SK-N-SH (cell line): ENCODE measurements at regions not wholly inside any gene's neighbourhood (a gene's known extent, or its start where the extent isn't known, plus 50 kb on each side); places are given as distances from the start of the nearest gene placed in this dataset.

Experiments
- CTCF ChIA-PET: fragments of 300-600, 350-600 bp; formaldehyde crosslinking; extraction: SDS; loops from one replicate; lab custom pipeline; 2021; lab: Yijun Ruan, JAX
- POLR2A ChIA-PET: fragments of 350-600 bp; sonication (Branson Sonifier 250); formaldehyde crosslinking; extraction: SDS; loops from one replicate; lab custom pipeline; 2020; ENCODE audit warnings: antibody characterized with exemption, inconsistent platforms; lab: Yijun Ruan, JAX
- DNase-seq: peaks from one replicate; pipeline ENCODE4 v3.0.0; 2012
- H2AFZ ChIP-seq: fragments of 200-600 bp; sonication (generic); 2 replicates; pipeline ENCODE4 v1.8.1; 2016; ENCODE audit warnings: antibody characterized with exemption, mild to moderate bottlenecking, low read depth
- H3F3A ChIP-seq: fragments of 200-600 bp; sonication (generic); replicated peaks from 2 replicates; pipeline ENCODE3; 2016; ENCODE audit warnings: antibody characterized with exemption, mild to moderate bottlenecking; ENCODE audit not compliant: insufficient read depth
- H3K27ac ChIP-seq, 2 experiments: fragments of 200-500 bp in 1 of 2; fragments of 200-600 bp in 1 of 2; sonication (Bioruptor generic) in 1 of 2; sonication (generic), shearing (Covaris generic) in 1 of 2; 2 replicates each; pipeline versions ENCODE4 v1.5.1 to v1.6.1; 2014 to 2016; ENCODE audit warnings: low read depth in 2 of 2, inconsistent platforms in 1 of 2, low read length in 1 of 2, mild to moderate bottlenecking in 1 of 2, mixed read lengths in 1 of 2
- H3K27me3 ChIP-seq: fragments of 200-600 bp; sonication (generic), shearing (Covaris generic); 2 replicates; pipeline ENCODE4 v1.6.1; 2016; ENCODE audit warnings: mixed run types; ENCODE audit not compliant: insufficient read depth
- H3K36me3 ChIP-seq, 2 experiments: fragments of 200-500 bp in 1 of 2; fragments of 200-600 bp in 1 of 2; sonication (Bioruptor generic) in 1 of 2; sonication (generic) in 1 of 2; replicated peaks in 1 of 2; 2 replicates each; pipeline versions ENCODE3 to v1.5.1; 2014 to 2016; ENCODE audit warnings: low read length in 1 of 2, mild to moderate bottlenecking in 1 of 2; ENCODE audit not compliant: insufficient read depth in 2 of 2, control insufficient read depth in 1 of 2
- H3K4me1 ChIP-seq, 2 experiments: fragments of 200-500 bp in 1 of 2; fragments of 200-600 bp in 1 of 2; sonication (Bioruptor generic) in 1 of 2; sonication (generic), shearing (Covaris generic) in 1 of 2; 2 replicates each; pipeline versions ENCODE4 v1.5.1 to v1.6.1; 2014 to 2016; ENCODE audit warnings: low read depth in 1 of 2, low read length in 1 of 2, mixed run types in 1 of 2; ENCODE audit not compliant: insufficient read depth in 2 of 2, control insufficient read depth in 1 of 2
- H3K4me2 ChIP-seq: fragments of 200-600 bp; sonication (generic), shearing (Covaris generic); 2 replicates; pipeline ENCODE4 v1.6.1; 2017; ENCODE audit warnings: mixed run types
- H3K4me3 ChIP-seq, 2 experiments: fragments of 200-500 bp in 1 of 2; fragments of 200-600 bp in 1 of 2; sonication (Bioruptor generic) in 1 of 2; sonication (generic), shearing (Covaris generic) in 1 of 2; 2 replicates each; pipeline versions ENCODE4 v1.5.1 to v1.8.1; 2014 to 2016; ENCODE audit warnings: low read depth in 2 of 2, inconsistent platforms in 1 of 2, low read length in 1 of 2, mild to moderate bottlenecking in 1 of 2, mixed read lengths in 1 of 2, moderate library complexity in 1 of 2
- H3K79me2 ChIP-seq: fragments of 200-600 bp; sonication (generic); 2 replicates; pipeline ENCODE4 v1.8.1; 2017; ENCODE audit warnings: mild to moderate bottlenecking; ENCODE audit not compliant: insufficient read depth
- H3K9ac ChIP-seq: fragments of 200-600 bp; sonication (generic); 2 replicates; pipeline ENCODE4 v1.6.1; 2017; ENCODE audit warnings: mixed run types
- H3K9me2 ChIP-seq: fragments of 200-600 bp; sonication (generic); 2 replicates; pipeline ENCODE4 v1.6.1; 2017; ENCODE audit warnings: mixed run types
- H3K9me3 ChIP-seq: fragments of 200-600 bp; sonication (generic); 2 replicates; pipeline ENCODE4 v1.6.1; 2017; ENCODE audit warnings: mixed run types, mild to moderate bottlenecking, moderate library complexity
- H4K20me1 ChIP-seq: fragments of 200-600 bp; sonication (generic); 2 replicates; pipeline ENCODE4 v1.6.1; 2017; ENCODE audit warnings: mild to moderate bottlenecking, mixed run types; ENCODE audit not compliant: insufficient read depth
- CHD2 ChIP-seq: fragments of 150-350 bp; IDR thresholded peaks from 2 replicates; pipeline ENCODE4 v1.6.1; 2018; ENCODE audit warnings: low read length; ENCODE audit not compliant: partially characterized antibody
- ELF1 ChIP-seq: IDR thresholded peaks from 2 replicates; pipeline ENCODE4 v1.4.0; 2012
- EP300 ChIP-seq, 2 experiments: IDR thresholded peaks; 2 replicates each; pipeline versions ENCODE4 v1.4.0 to v1.6.1; 2012; ENCODE audit warnings: borderline replicate concordance in 1 of 2, low read depth in 1 of 2, low read length in 1 of 2
- EZH2phosphoT487 ChIP-seq: fragments of 200-600 bp; sonication (generic); IDR thresholded peaks from 2 replicates; pipeline ENCODE4 v1.6.1; 2017; ENCODE audit warnings: low read depth, mixed run types, mild to moderate bottlenecking, antibody characterized with exemption, moderate library complexity, borderline replicate concordance
- FOXM1 ChIP-seq: IDR thresholded peaks from 2 replicates; pipeline ENCODE4 v1.4.0; 2012; ENCODE audit warnings: low read depth, mild to moderate bottlenecking
- GABPA ChIP-seq: IDR thresholded peaks from 2 replicates; pipeline ENCODE4 v1.4.0; 2012; ENCODE audit warnings: low read depth, mild to moderate bottlenecking
- MAX ChIP-seq: IDR thresholded peaks from 2 replicates; pipeline ENCODE4 v1.4.0; 2012; ENCODE audit warnings: low read depth
- MXI1 ChIP-seq: IDR thresholded peaks from 2 replicates; pipeline ENCODE4 v1.6.1; 2012; ENCODE audit warnings: mild to moderate bottlenecking, low read depth, low read length, improper control_type of control experiment
- NRF1 ChIP-seq: IDR thresholded peaks from 2 replicates; pipeline ENCODE4 v1.6.1; 2012; ENCODE audit warnings: low read depth, mild to moderate bottlenecking, low read length
- POLR2AphosphoS5 ChIP-seq: IDR thresholded peaks from 2 replicates; pipeline ENCODE4 v1.6.1; 2012; ENCODE audit warnings: low read depth, low read length
- RFX5 ChIP-seq: IDR thresholded peaks from 2 replicates; pipeline ENCODE4 v1.6.1; 2012; ENCODE audit warnings: mild to moderate bottlenecking, improper control_type of control experiment, low read length
- SIN3A ChIP-seq: IDR thresholded peaks from 2 replicates; pipeline ENCODE4 v1.6.1; 2012; ENCODE audit warnings: low read depth, mild to moderate bottlenecking, low read length, moderate library complexity, borderline replicate concordance
- SMC3 ChIP-seq: IDR thresholded peaks from 2 replicates; pipeline ENCODE4 v1.6.1; 2012; ENCODE audit warnings: low read depth, low read length, improper control_type of control experiment
- TAF1 ChIP-seq: IDR thresholded peaks from 2 replicates; pipeline ENCODE4 v1.6.1; 2012; ENCODE audit warnings: low read depth, mild to moderate bottlenecking, low read length, moderate library complexity, borderline replicate concordance
- ZBTB33 ChIP-seq: IDR thresholded peaks from 2 replicates; pipeline ENCODE4 v1.4.0; 2012; ENCODE audit warnings: low read depth, borderline replicate concordance
- WGBS: methylation state at CpG from one replicate; pipeline ENCODE4 v1.1.6; 2017; ENCODE audit warnings: low lambda C conversion rate; 5-methylcytosine and 5-hydroxymethylcytosine counted together
- TF ChIP-seq, protein P1 (sequence below): fragments of 150-350 bp; IDR thresholded peaks from 2 replicates; pipeline ENCODE4 v1.6.1; 2016; ENCODE audit warnings: mild to moderate bottlenecking, low read depth, low read length
- TF ChIP-seq, protein P2 (sequence below): fragments of 200-600 bp; sonication (generic); IDR thresholded peaks from 2 replicates; pipeline ENCODE4 v1.6.1; 2017; ENCODE audit warnings: antibody characterized with exemption, mild to moderate bottlenecking, moderate library complexity

DNA sequence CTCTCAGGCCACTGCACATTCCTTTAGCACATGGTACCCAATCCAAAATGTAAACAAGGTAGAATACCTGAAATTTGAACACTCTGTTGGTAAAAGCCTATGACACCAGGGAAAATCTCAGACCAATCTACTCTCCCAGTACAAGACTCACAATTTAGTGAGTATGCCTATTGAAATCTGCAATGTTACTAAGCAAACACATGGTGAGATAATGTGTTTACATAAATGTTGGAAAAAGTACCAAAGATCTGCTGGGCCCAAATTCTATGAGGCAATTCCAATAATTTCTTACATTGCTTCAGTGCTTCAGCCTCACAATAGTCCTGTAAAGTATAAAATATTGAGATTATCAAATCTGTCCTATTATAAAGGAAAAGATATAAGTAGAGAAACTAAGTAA, 536.1 kb downstream of the PYDC2 start:
- TF ChIP-seq EZH2phosphoT487 (no peak), NRF1 (no peak), EP300 (IDR thresholded peaks at IDR 0.05; ENCODE audit: borderline replicate concordance in 1 of 2, low read depth in 1 of 2, low read length in 1 of 2) (no peak), GABPA (no peak), SMC3 (no peak), TAF1 (no peak), CHD2 (no peak), SIN3A (no peak), ELF1 (no peak), POLR2AphosphoS5 (no peak), RFX5 (no peak), FOXM1 (no peak), ZBTB33 (no peak)
- TF ChIP-seq, protein P1, sequence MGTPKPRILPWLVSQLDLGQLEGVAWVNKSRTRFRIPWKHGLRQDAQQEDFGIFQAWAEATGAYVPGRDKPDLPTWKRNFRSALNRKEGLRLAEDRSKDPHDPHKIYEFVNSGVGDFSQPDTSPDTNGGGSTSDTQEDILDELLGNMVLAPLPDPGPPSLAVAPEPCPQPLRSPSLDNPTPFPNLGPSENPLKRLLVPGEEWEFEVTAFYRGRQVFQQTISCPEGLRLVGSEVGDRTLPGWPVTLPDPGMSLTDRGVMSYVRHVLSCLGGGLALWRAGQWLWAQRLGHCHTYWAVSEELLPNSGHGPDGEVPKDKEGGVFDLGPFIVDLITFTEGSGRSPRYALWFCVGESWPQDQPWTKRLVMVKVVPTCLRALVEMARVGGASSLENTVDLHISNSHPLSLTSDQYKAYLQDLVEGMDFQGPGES: no peak
- H3K9me2 ChIP-seq: no peaks in the 10 kb centered on the region
- no peaks in the 10 kb centered on the region for H3K27me3 ChIP-seq
- H4K20me1 ChIP-seq: no peaks in the 10 kb centered on the region
- no peak overlapping the region for H3K27ac ChIP-seq
- H3K4me1 ChIP-seq: no peaks in the 10 kb centered on the region
- H2AFZ ChIP-seq: no peak overlapping the region
- H3K4me3 ChIP-seq: no peak overlapping the region
- no peak for DNase-seq
- ChIA-PET POLR2A (no interaction called here), CTCF (no interaction called here)
- H3K79me2 ChIP-seq: no peaks in the 10 kb centered on the region
- H3F3A ChIP-seq: no peaks in the 10 kb centered on the region
- no peak overlapping the region for H3K4me2 ChIP-seq
- no peaks in the 10 kb centered on the region for H3K36me3 ChIP-seq
- H3K9ac ChIP-seq: no peak overlapping the region
- H3K9me3 ChIP-seq: no peaks in the 10 kb centered on the region

DNA sequence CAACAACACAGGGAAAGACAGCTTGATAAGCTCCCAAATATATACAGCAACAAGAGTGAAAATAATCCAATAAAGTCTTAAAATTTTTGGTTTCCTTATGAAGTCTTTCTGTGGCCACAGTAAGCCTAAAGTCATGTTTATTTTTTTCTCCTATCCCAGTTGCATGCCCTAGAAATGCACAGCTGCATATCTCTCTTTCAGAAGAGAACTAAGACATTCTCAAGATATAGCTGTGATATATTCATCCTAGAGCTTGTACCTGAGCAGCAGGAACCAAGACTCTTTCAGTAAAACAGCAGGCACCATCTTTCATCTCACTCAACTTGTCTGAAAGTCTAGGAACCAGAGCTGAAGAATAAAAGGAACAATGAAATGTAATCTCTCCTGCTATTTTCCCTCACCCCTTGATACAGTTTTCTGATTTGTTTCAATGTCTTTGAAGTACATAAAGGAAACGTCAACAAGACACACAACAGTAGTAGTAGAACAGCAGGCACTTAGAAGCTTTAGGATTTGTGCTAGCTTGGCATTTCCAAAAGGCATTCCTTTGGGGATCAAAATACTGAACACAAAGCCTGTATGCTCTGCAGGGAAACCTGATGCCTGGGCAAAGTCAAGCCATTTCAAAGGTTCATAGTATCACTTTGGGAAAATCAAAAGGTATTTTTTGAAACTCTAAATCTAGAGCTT, 536.8 kb downstream of the PYDC2 start:
- H3K27me3 ChIP-seq: no peaks in the 10 kb centered on the region
- TF ChIP-seq, protein P1: no peak
- TF ChIP-seq, protein P2, sequence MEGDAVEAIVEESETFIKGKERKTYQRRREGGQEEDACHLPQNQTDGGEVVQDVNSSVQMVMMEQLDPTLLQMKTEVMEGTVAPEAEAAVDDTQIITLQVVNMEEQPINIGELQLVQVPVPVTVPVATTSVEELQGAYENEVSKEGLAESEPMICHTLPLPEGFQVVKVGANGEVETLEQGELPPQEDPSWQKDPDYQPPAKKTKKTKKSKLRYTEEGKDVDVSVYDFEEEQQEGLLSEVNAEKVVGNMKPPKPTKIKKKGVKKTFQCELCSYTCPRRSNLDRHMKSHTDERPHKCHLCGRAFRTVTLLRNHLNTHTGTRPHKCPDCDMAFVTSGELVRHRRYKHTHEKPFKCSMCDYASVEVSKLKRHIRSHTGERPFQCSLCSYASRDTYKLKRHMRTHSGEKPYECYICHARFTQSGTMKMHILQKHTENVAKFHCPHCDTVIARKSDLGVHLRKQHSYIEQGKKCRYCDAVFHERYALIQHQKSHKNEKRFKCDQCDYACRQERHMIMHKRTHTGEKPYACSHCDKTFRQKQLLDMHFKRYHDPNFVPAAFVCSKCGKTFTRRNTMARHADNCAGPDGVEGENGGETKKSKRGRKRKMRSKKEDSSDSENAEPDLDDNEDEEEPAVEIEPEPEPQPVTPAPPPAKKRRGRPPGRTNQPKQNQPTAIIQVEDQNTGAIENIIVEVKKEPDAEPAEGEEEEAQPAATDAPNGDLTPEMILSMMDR: no peak
- TF ChIP-seq EZH2phosphoT487 (no peak), SMC3 (no peak), FOXM1 (no peak), ZBTB33 (no peak), SIN3A (no peak), MXI1 (no peak), MAX (no peak), TAF1 (no peak)
- no peaks in the 10 kb centered on the region for H3K4me1 ChIP-seq
- no peaks in the 10 kb centered on the region for H4K20me1 ChIP-seq
- no peak overlapping the region for H3K27ac ChIP-seq
- H3K36me3 ChIP-seq: no peaks in the 10 kb centered on the region
- H3K9ac ChIP-seq: no peak overlapping the region
- H3K4me2 ChIP-seq: no peak overlapping the region
- 0% methylated on average over 1 of the region's 1 CpG for WGBS
- H3K9me3 ChIP-seq: no peaks in the 10 kb centered on the region
- ChIA-PET POLR2A (no interaction called here), CTCF (no interaction called here)
- H3K4me3 ChIP-seq: no peak overlapping the region
- DNase-seq: no peak
- H3K79me2 ChIP-seq: no peaks in the 10 kb centered on the region
- H2AFZ ChIP-seq: no peak overlapping the region
- no peaks in the 10 kb centered on the region for H3F3A ChIP-seq
- no peaks in the 10 kb centered on the region for H3K9me2 ChIP-seq
